ENCODE measurements at regions not wholly inside any gene's neighbourhood (a gene's known extent, or its start where the extent isn't known, plus 50 kb on each side); places are given as distances from the start of the nearest gene placed in this dataset.
"Not testable (repeated sequence)": the region's sequence is repeated elsewhere in the genome, so short reads cannot be mapped to it uniquely, and the experiment has no call there.

GRCh38 chr2:132289138-132289537 is 127.4 kb upstream of the ANKRD30BL start:
- not testable (repeated sequence) for H3K4me1 ChIP-seq (ENCODE audit: insufficient read depth, low read length); H3K36me3 ChIP-seq (ENCODE audit: insufficient read depth, low read length); H3K9ac ChIP-seq (ENCODE audit: low read depth, low read length); H3K27ac ChIP-seq (ENCODE audit: low read depth, low read length); H3K9me3 ChIP-seq (ENCODE audit: insufficient read depth, low read depth, low read length); H3K4me3 ChIP-seq (ENCODE audit: low read length); H3K27me3 ChIP-seq (ENCODE audit: insufficient read depth, low read length)
- 93% methylated on average over 4 of the region's 4 CpGs for WGBS

DNA sequence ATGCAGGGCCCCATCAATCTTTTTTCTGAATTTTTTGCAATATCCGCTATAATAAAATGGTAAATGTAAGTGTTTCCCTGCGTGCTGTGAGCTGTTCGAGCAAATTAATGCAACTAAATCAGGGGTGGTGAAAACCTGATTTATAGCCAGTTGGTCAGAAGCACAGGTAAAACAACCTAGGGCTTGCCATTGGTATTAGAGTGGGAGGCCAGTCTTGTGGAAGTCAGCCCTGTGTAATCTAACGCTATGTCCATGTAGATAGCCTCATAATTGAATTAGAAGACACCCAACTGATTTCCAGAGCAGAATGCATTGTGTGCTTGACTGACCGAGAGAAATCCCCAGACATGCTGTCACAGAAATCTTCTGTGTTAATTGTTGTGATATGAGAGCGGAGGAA is 126.8 kb upstream of the GPR39 start:
- not testable (repeated sequence) for H3K4me3 ChIP-seq (ENCODE audit: low read length); H3K9me3 ChIP-seq (ENCODE audit: insufficient read depth, low read depth, low read length); H3K36me3 ChIP-seq (ENCODE audit: insufficient read depth, low read length); H3K27me3 ChIP-seq (ENCODE audit: insufficient read depth, low read length); H3K9ac ChIP-seq (ENCODE audit: low read depth, low read length); H3K4me1 ChIP-seq (ENCODE audit: insufficient read depth, low read length); H3K27ac ChIP-seq (ENCODE audit: low read depth, low read length)
- WGBS: 90% methylated on average over 4 of the region's 6 CpGs

- 100% methylated on average over 2 of the region's 2 CpGs for WGBS
- H3K27me3 ChIP-seq (ENCODE audit: insufficient read depth, low read length); H3K4me1 ChIP-seq (ENCODE audit: insufficient read depth, low read length); H3K9ac ChIP-seq (ENCODE audit: low read depth, low read length); H3K36me3 ChIP-seq (ENCODE audit: insufficient read depth, low read length); H3K27ac ChIP-seq (ENCODE audit: low read depth, low read length); H3K4me3 ChIP-seq (ENCODE audit: low read length); H3K9me3 ChIP-seq (ENCODE audit: insufficient read depth, low read depth, low read length): not testable (repeated sequence)
These were observed 115.8 kb upstream of the GPR39 start for GRCh38 chr2:132300592-132301378.

DNA sequence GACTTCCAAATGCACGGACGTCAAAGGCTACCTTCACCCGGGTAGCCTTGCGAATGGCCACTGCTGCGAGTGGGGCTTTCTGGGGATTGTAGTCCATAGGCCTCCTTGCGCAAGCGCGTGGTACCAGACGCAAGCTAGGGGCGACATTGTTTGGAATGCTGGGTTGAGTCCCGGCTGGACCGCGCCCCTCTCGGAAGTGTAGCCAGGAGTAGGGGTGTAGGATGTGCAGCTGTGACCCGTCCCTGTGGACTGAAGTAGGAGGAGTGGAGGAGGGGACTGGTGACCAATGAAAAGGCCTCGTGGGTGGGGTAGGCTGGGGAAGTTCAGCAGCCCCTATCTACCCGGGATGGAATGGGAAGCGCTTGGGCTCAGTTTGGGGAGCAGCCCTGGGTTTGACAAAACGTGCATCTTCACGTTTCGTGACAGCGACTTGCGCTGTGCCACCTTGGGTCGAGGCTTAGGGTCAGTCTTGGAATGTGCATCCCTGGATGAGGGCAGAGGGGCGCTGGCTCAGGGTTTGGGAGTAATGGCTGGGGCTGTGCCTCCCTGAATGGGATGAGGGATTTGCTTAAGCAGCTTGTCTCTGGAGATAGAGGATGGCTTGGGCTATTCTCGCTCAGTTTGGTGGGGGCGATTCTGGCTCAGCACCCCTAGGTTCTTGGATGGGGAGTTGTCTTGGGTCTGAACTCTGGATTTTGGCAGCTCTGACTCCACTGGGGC is 111.8 kb upstream of the GPR39 start:
- H3K4me1 ChIP-seq (ENCODE audit: insufficient read depth, low read length); H3K9me3 ChIP-seq (ENCODE audit: insufficient read depth, low read depth, low read length); H3K36me3 ChIP-seq (ENCODE audit: insufficient read depth, low read length); H3K27me3 ChIP-seq (ENCODE audit: insufficient read depth, low read length); H3K27ac ChIP-seq (ENCODE audit: low read depth, low read length): not testable (repeated sequence)
- Histone ChIP-seq H3K9ac (ENCODE audit: low read depth, low read length) (0 out of 2 replicates have a peak overlapping the region, but pooled peaks have one; percentile 3), H3K4me3 (ENCODE audit: low read length) (peak overlapping the region; percentile 60)
- 5% methylated on average over 26 of the region's 27 CpGs for WGBS

DNA sequence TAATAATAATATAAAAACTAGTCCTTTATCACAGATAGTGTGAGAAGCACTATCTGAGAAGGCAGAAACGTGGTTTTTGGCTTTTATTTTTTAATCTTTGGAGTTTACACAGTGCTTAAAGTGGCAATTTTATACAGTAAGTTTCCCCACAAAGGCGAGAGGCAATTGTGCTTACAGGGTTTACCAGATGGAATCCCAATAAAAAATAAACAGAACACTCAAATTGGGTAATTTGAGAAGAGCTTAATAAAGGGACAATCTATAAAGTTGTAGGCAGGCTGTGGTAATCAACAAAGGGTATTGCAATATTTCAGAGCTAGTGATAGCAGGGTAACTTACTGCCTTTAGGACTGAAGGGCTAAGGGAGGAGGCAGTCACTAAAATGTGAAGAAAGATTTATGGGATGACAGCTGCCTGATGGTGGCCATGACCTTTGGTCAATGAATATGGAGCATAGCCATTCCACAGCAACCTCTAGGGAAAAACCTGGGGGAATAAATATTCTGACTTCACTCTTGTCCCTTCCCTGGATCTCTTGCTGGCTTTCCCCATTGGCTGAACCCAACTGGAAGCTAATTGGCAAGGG is 108.9 kb upstream of the GPR39 start:
- H3K9ac ChIP-seq (ENCODE audit: low read depth, low read length); H3K9me3 ChIP-seq (ENCODE audit: insufficient read depth, low read depth, low read length); H3K36me3 ChIP-seq (ENCODE audit: insufficient read depth, low read length); H3K4me1 ChIP-seq (ENCODE audit: insufficient read depth, low read length); H3K4me3 ChIP-seq (ENCODE audit: low read length); H3K27ac ChIP-seq (ENCODE audit: low read depth, low read length); H3K27me3 ChIP-seq (ENCODE audit: insufficient read depth, low read length): not testable (repeated sequence)
- WGBS: no CpG with 5 or more reads among the region's 2 CpGs

- H3K9me3 ChIP-seq (ENCODE audit: insufficient read depth, low read depth, low read length); H3K27me3 ChIP-seq (ENCODE audit: insufficient read depth, low read length); H3K4me1 ChIP-seq (ENCODE audit: insufficient read depth, low read length); H3K36me3 ChIP-seq (ENCODE audit: insufficient read depth, low read length); H3K9ac ChIP-seq (ENCODE audit: low read depth, low read length); H3K4me3 ChIP-seq (ENCODE audit: low read length); H3K27ac ChIP-seq (ENCODE audit: low read depth, low read length): not testable (repeated sequence)
- no CpG with 5 or more reads among the region's 1 CpG for WGBS
These were observed 107.4 kb upstream of the GPR39 start for GRCh38 chr2:132309203-132309602.

DNA sequence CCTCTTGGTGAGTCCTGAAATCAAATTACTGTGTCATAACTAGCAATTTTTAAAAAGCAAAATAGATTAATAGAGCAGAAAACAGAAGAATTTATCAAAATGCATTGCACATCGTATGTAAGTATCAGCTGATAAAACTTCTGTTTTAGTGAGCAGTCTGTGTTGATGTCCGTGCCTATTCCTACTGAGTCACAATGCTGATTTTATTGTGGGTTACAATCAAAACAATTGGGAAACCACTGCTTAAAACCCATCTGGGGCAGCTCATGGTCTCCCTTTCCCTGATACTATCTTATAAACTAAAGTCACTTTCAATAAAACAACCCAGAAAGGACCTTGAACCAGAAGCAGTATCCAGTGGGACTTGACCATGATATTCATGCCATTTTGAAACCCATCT is 101.1 kb upstream of the GPR39 start:
- H3K27me3 ChIP-seq (ENCODE audit: insufficient read depth, low read length); H3K4me3 ChIP-seq (ENCODE audit: low read length); H3K36me3 ChIP-seq (ENCODE audit: insufficient read depth, low read length); H3K4me1 ChIP-seq (ENCODE audit: insufficient read depth, low read length); H3K9me3 ChIP-seq (ENCODE audit: insufficient read depth, low read depth, low read length); H3K27ac ChIP-seq (ENCODE audit: low read depth, low read length); H3K9ac ChIP-seq (ENCODE audit: low read depth, low read length): not testable (repeated sequence)
- 92% methylated on average over 2 of the region's 2 CpGs for WGBS

- 89% methylated on average over 5 of the region's 6 CpGs for WGBS
These were observed 99.5 kb upstream of the GPR39 start for GRCh38 chr2:132317026-132317680.

DNA sequence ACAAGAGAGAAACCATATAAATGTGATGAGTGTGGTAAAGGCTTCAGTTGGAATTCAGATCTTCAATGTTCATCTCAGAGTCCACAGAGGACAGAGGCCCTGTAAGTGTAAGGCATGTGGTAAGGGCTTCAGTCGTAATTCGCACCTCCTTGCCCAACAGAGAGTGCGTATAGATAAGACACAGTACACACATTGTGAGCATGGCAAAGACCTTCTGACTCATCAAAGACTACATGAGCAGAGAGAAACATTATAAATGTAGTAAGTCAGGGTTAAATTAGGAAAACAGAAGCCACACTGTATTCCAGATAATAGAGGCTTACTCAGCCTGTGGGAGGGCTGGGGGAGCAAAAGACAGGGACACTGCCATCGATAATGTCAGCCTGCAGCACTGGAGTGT is 98.1 kb upstream of the GPR39 start:
- not testable (repeated sequence) for H3K9me3 ChIP-seq (ENCODE audit: insufficient read depth, low read depth, low read length); H3K4me1 ChIP-seq (ENCODE audit: insufficient read depth, low read length); H3K36me3 ChIP-seq (ENCODE audit: insufficient read depth, low read length); H3K27ac ChIP-seq (ENCODE audit: low read depth, low read length); H3K27me3 ChIP-seq (ENCODE audit: insufficient read depth, low read length); H3K4me3 ChIP-seq (ENCODE audit: low read length); H3K9ac ChIP-seq (ENCODE audit: low read depth, low read length)
- 92% methylated on average over 4 of the region's 4 CpGs for WGBS

More at GRCh38 chr2:132317026-132317680, 99.5 kb upstream of the GPR39 start:
- not testable (repeated sequence) for H3K27ac ChIP-seq (ENCODE audit: low read depth, low read length); H3K9me3 ChIP-seq (ENCODE audit: insufficient read depth, low read depth, low read length); H3K4me3 ChIP-seq (ENCODE audit: low read length); H3K27me3 ChIP-seq (ENCODE audit: insufficient read depth, low read length); H3K9ac ChIP-seq (ENCODE audit: low read depth, low read length); H3K4me1 ChIP-seq (ENCODE audit: insufficient read depth, low read length); H3K36me3 ChIP-seq (ENCODE audit: insufficient read depth, low read length)

DNA sequence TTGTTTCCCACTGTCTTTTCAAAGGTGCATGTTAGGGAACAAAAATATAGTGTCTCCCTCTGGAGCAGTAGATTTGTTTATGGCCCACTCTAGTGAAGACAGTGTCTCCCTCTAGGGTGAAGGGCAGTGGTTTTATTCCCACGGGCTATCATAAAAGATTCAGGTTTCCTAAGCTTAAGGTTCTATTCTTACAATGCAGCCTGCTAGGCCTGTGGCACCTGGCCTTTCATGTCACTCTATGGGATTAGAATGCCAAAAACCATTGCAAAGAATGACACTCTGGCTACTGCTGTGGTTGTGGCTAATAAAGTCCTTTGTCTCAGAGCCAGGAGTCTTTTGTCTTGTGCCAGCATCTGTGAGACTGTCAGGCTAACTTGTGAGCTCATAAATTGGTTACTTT is 92.6 kb upstream of the GPR39 start:
- not testable (repeated sequence) for H3K4me1 ChIP-seq (ENCODE audit: insufficient read depth, low read length); H3K9me3 ChIP-seq (ENCODE audit: insufficient read depth, low read depth, low read length); H3K36me3 ChIP-seq (ENCODE audit: insufficient read depth, low read length); H3K27me3 ChIP-seq (ENCODE audit: insufficient read depth, low read length); H3K4me3 ChIP-seq (ENCODE audit: low read length); H3K27ac ChIP-seq (ENCODE audit: low read depth, low read length); H3K9ac ChIP-seq (ENCODE audit: low read depth, low read length)
- 82% methylated on average over 1 of the region's 1 CpG for WGBS

DNA sequence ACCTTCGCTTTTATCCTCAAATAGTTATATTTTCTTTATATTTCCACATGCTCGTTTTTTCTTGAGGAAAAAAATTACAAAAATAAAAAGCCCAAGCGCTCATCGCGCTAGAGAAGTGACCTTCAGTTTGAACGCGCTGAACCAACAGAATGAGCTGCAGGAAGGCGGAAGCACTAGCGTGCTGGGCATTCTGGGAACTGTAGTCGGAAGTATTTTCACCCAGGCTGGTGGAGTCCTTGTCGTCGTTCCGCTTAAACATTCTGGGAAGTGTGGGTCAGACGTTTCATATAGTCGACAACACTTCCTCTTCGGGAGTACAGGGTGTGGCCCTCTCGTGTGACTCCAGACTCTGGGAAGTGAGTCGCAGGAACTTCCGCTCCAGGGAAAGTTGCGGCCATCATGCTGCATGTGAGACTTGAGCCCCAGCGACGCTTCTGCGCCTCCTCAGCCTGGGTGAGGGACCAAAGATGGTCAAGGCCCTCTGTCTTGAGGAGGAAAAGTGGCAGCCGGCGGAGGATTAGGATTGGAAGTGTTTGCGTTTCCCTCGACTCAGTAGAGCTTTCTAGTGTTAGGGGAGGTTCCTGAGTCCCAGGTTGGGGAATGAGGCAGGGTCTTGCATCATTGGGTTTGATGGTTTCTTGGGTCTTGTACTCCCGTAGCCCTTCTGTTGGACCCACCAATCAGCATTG is 84.1 kb upstream of the GPR39 start:
- WGBS: 95% methylated on average over 27 of the region's 28 CpGs

More for the DNA sequence above, 84.1 kb upstream of the GPR39 start:
- H3K9me3 ChIP-seq (ENCODE audit: insufficient read depth, low read depth, low read length); H3K4me1 ChIP-seq (ENCODE audit: insufficient read depth, low read length); H3K27me3 ChIP-seq (ENCODE audit: insufficient read depth, low read length); H3K4me3 ChIP-seq (ENCODE audit: low read length); H3K36me3 ChIP-seq (ENCODE audit: insufficient read depth, low read length); H3K9ac ChIP-seq (ENCODE audit: low read depth, low read length); H3K27ac ChIP-seq (ENCODE audit: low read depth, low read length): not testable (repeated sequence)
